Ishikawa (cell line): ENCODE measurements at regions not wholly inside any gene's neighbourhood (a gene's known extent, or its start where the extent isn't known, plus 50 kb on each side); places are given as distances from the start of the nearest gene placed in this dataset.

Experiments used
- EP300 ChIP-seq: IDR thresholded peaks from 2 replicates; pipeline ENCODE4 v1.6.1; 2012; ENCODE audit warnings: borderline replicate concordance
- FOXM1 ChIP-seq: IDR thresholded peaks from 2 replicates; pipeline ENCODE4 v1.6.1; 2012; ENCODE audit warnings: low read depth, borderline replicate concordance
- MAX ChIP-seq: IDR thresholded peaks from 2 replicates; pipeline ENCODE4 v1.6.1; 2012
- RAD21 ChIP-seq: IDR thresholded peaks from 2 replicates; pipeline ENCODE4 v1.6.1; 2012; ENCODE audit warnings: low read depth
- REST ChIP-seq: IDR thresholded peaks from 2 replicates; pipeline ENCODE4 v1.6.1; 2012; ENCODE audit warnings: low read depth, mild to moderate bottlenecking
- TCF12 ChIP-seq: IDR thresholded peaks from 2 replicates; pipeline ENCODE4 v1.6.1; 2012; ENCODE audit warnings: low read depth
- YY1 ChIP-seq: IDR thresholded peaks from 2 replicates; pipeline ENCODE4 v1.6.1; 2012; ENCODE audit warnings: low read depth

- TF ChIP-seq RAD21: no peak
- no peak for TF ChIP-seq MAX
- TF ChIP-seq FOXM1: no peak
- TF ChIP-seq EP300: no peak
- no peak for TF ChIP-seq REST
- no peak for TF ChIP-seq YY1
- TF ChIP-seq TCF12: no peak
Measured at GRCh38 chr1:157915859-157916258, 74.3 kb upstream of the CD5L start.
